Upper lobe of right lung (tissue), 1 donor: ENCODE measurements at regions not wholly inside any gene's neighbourhood (a gene's known extent, or its start where the extent isn't known, plus 50 kb on each side); places are given as distances from the start of the nearest gene placed in this dataset.
"Not testable (repeated sequence)": the region's sequence is repeated elsewhere in the genome, so short reads cannot be mapped to it uniquely, and the experiment has no call there.

ENCODE experiments used
- ATAC-seq: fragments of 200-7000 bp; cut with Tn5 transposase; one replicate; pipeline ENCODE4 v1.9.1; 2020; ENCODE audit warnings: mild to moderate bottlenecking, moderate library complexity
- DNase-seq: peaks from one replicate; pipeline ENCODE4 v3.0.0-alpha.2; 2020
- H3K27ac ChIP-seq: fragments of 200-600 bp; one replicate; pipeline ENCODE4 v1.8.0; 2022
- H3K27me3 ChIP-seq: fragments of 200-600 bp; one replicate; pipeline ENCODE4 v1.8.0; 2022; ENCODE audit warnings: mild to moderate bottlenecking
- H3K36me3 ChIP-seq: fragments of 200-600 bp; one replicate; pipeline ENCODE4 v1.8.0; 2022
- H3K4me1 ChIP-seq: fragments of 200-600 bp; one replicate; pipeline ENCODE4 v1.8.0; 2022
- H3K4me3 ChIP-seq: fragments of 200-600 bp; one replicate; pipeline ENCODE4 v1.8.0; 2022; ENCODE audit warnings: mild to moderate bottlenecking
- H3K9me3 ChIP-seq: fragments of 200-600 bp; one replicate; pipeline ENCODE4 v1.8.0; 2022
- intact Hi-C: fragments of 100-400 bp; cut with DNase I; formaldehyde crosslinking; loops from one replicate; pipeline ENCODE4 v1.11.0; 2022
- TF ChIP-seq, protein P1 (sequence below): fragments of 200-600 bp; IDR thresholded peaks from one replicate; pipeline ENCODE4 v1.8.0; 2022; ENCODE audit warnings: antibody characterized with exemption
- donor health status: DM: no; HTN: yes; CAD: no; lungs with severe emphysema.

DNA sequence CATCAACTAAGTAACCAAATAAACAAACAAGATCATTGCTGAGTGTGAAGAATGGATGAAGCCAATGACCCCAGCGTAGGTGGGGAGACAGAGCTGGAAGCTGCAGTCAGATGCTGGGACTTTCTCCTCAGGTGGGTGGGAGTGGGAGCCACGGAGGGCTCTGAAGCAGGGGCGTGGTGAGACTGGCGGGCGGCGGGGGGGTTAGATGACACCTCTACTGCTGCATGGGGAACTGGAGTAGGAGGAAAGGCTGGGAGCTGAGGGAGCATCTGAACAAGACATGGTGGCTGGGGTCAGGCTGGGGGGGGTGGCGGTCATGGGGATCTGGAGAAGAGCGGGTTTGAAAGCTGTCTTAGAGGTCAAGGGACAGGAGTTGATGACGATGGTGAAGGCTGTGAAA is 193.8 kb downstream of the C9orf50 start:
- DNase-seq (no peak), ATAC-seq (no peak)
- H3K27ac ChIP-seq = no peak overlapping the region
- TF ChIP-seq, protein P1, sequence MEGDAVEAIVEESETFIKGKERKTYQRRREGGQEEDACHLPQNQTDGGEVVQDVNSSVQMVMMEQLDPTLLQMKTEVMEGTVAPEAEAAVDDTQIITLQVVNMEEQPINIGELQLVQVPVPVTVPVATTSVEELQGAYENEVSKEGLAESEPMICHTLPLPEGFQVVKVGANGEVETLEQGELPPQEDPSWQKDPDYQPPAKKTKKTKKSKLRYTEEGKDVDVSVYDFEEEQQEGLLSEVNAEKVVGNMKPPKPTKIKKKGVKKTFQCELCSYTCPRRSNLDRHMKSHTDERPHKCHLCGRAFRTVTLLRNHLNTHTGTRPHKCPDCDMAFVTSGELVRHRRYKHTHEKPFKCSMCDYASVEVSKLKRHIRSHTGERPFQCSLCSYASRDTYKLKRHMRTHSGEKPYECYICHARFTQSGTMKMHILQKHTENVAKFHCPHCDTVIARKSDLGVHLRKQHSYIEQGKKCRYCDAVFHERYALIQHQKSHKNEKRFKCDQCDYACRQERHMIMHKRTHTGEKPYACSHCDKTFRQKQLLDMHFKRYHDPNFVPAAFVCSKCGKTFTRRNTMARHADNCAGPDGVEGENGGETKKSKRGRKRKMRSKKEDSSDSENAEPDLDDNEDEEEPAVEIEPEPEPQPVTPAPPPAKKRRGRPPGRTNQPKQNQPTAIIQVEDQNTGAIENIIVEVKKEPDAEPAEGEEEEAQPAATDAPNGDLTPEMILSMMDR = no peak
- intact Hi-C loops = no loop called here
- H3K4me1 ChIP-seq = peaks cover 8% of the 10 kb centered on the region
- no peak overlapping the region for H3K4me3 ChIP-seq
- H3K27me3 ChIP-seq = no peaks in the 10 kb centered on the region
- no peaks in the 10 kb centered on the region for H3K36me3 ChIP-seq
- H3K9me3 ChIP-seq = no peaks in the 10 kb centered on the region

DNA sequence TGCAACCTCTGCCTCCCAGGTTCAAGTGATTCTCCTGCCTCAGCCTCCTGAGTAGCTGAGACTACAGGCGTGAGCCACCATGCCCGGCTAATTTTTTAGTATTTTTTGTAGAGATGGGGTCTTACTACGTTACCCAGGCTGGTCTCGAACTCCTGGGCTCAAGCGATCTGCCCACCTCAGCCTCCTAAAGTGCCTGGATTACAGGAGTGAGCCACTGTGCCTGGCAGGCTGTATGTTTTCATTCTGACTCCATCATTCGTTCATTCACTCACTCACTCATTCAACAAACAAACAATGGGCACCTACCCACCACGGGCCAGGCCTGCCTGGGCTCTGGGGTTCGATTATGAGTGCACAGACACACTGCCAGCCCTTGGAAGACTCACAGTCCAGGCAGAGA is 197.1 kb downstream of the C9orf50 start:
- H3K9me3 ChIP-seq, H3K4me3 ChIP-seq, intact Hi-C loops, H3K36me3 ChIP-seq, H3K27ac ChIP-seq, ATAC-seq, H3K27me3 ChIP-seq, DNase-seq, H3K4me1 ChIP-seq: not testable (repeated sequence)

DNA sequence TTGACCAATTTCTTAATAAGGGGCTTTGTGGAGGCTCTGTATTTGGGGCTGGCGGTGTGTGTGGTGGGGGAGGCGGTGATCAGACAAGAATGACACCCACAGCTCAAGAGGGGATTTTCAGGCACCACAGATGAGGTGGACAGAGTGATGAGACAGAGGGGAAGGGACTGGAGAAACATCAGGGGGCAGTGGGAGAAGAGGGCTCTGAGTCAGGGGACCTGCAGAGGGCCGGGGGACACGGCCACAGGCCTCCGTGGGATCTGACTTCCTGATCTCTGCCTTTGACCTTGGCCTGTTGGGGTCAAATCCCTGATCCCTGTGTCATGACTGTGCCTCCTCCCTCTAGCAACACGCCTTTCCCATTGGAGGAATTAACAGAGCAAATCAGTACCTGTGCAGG is 197.7 kb downstream of the C9orf50 start:
- H3K9me3 ChIP-seq = no peaks in the 10 kb centered on the region
- ATAC-seq = no peak
- no peak overlapping the region for H3K4me3 ChIP-seq
- no peak overlapping the region for H3K27ac ChIP-seq
- TF ChIP-seq, protein P1 = no peak
- no peak for DNase-seq
- intact Hi-C loops = no loop called here
- no peaks in the 10 kb centered on the region for H3K27me3 ChIP-seq
- peaks cover 8% of the 10 kb centered on the region for H3K4me1 ChIP-seq
- no peaks in the 10 kb centered on the region for H3K36me3 ChIP-seq

DNA sequence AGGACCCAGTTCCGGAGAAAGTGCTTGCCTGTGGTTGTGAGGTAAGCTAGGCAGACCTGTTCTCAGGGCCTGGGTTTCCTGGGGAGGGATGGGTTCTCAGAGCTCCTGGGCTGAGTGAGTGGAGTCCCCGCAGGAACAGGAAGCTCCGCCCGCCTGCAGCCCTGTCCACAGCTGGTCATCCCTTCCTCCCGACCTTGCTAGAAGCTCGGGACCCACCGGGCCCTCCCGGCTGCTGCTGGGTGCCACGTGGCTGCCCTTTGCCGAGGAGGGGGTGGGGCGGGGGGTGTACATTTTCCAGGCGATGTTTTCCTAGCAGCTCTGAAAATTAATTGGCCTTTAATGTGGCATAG is 198.1 kb downstream of the C9orf50 start:
- Histone ChIP-seq H3K4me1 (peaks cover 8% of the 10 kb centered on the region), H3K4me3 (no peak overlapping the region), H3K27me3 (no peaks in the 10 kb centered on the region), H3K9me3 (no peaks in the 10 kb centered on the region), H3K27ac (no peak overlapping the region), H3K36me3 (no peaks in the 10 kb centered on the region)
- intact Hi-C loops = no loop called here
- ATAC-seq (peak; percentile 36), DNase-seq (no peak)
- TF ChIP-seq, protein P1 = no peak

DNA sequence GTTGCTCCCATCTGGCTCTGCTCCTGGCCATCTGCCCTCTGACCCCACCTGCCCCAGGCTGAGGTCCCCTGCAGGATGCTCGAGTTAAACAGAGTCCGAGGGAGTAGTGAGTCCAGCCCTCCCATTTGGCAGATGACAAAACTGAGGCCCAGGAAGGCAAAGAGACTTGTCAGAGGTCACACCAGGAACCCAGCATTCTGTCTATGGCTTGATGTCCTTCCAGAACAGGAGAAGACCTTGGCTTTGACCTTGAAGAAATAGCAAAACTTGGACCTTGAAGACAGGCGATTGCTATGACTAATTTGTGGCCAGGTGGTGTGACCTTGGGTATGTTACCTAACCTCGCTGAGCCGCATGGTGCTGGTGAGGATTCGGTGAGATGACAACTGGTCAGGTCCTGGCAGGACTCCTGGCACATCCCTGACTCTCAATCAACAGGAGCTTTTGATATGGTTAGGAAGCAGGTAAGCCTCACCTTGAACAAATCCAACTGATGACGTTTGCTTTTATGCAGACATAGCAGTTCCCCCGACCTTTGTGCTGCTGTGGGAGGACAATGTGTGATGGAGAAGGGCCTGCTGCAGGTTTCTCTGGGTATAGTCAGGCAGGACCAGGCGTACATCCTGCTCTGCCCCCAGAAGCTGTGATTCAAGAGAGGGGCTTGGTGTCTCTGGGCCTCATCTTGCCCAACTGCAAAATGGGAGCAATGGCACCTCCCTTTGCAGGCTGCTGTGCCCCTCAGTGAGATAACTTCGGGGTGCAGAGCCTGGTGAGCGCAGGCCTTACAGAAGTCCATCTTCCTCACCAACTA is 198.7 kb downstream of the C9orf50 start:
- ATAC-seq = no peak
- no peak for DNase-seq
- no peaks in the 10 kb centered on the region for H3K36me3 ChIP-seq
- intact Hi-C loops = no loop called here
- no peaks in the 10 kb centered on the region for H3K9me3 ChIP-seq
- TF ChIP-seq, protein P1 = no peak
- H3K4me1 ChIP-seq = peaks cover 8% of the 10 kb centered on the region
- no peak overlapping the region for H3K4me3 ChIP-seq
- no peak overlapping the region for H3K27ac ChIP-seq
- no peaks in the 10 kb centered on the region for H3K27me3 ChIP-seq

DNA sequence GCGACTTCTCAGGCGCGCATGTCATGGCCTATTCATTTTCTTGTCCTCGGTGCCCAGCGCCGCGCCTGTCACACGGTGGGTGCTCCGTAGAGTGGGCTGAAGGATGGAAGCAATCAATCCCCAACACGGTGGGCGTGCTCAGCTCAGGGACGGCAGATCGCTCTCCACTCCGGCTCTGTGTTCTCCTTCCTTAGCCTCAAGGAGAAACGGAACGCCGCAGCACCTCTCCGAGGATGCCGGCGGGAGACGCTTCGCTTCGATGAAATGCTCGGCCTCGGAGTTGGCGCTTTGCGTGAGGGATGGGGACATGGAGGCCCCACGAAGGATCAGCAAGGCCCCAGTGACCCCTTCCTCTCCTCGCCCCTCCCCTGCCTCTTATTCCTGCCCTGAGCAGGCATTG is 199.5 kb downstream of the C9orf50 start:
- DNase-seq (no peak), ATAC-seq (no peak)
- no peak overlapping the region for H3K27ac ChIP-seq
- H3K4me1 ChIP-seq = peaks cover 8% of the 10 kb centered on the region
- intact Hi-C loops = no loop called here
- no peaks in the 10 kb centered on the region for H3K9me3 ChIP-seq
- H3K36me3 ChIP-seq = no peaks in the 10 kb centered on the region
- H3K27me3 ChIP-seq = no peaks in the 10 kb centered on the region
- TF ChIP-seq, protein P1 = no peak
- no peak overlapping the region for H3K4me3 ChIP-seq
